PC-3 (cell line): ENCODE measurements at regions not wholly inside any gene's neighbourhood (a gene's known extent, or its start where the extent isn't known, plus 50 kb on each side); places are given as distances from the start of the nearest gene placed in this dataset.

ENCODE experiments used
- EZH2 ChIP-seq: fragments of 300-600 bp; sonication (generic); IDR thresholded peaks from one replicate; pipeline ENCODE4 v1.6.1; 2017; ENCODE audit warnings: antibody characterized with exemption, mild to moderate bottlenecking, low read length; ENCODE audit not compliant: unreplicated experiment
- TF ChIP-seq, protein P1 (sequence below): fragments of 300-600 bp; sonication (generic); conservative IDR thresholded peaks from 2 replicates; pipeline ENCODE4 v1.5.1; 2017; ENCODE audit warnings: antibody characterized with exemption, low read depth, mild to moderate bottlenecking, low read length

- TF ChIP-seq, protein P1, sequence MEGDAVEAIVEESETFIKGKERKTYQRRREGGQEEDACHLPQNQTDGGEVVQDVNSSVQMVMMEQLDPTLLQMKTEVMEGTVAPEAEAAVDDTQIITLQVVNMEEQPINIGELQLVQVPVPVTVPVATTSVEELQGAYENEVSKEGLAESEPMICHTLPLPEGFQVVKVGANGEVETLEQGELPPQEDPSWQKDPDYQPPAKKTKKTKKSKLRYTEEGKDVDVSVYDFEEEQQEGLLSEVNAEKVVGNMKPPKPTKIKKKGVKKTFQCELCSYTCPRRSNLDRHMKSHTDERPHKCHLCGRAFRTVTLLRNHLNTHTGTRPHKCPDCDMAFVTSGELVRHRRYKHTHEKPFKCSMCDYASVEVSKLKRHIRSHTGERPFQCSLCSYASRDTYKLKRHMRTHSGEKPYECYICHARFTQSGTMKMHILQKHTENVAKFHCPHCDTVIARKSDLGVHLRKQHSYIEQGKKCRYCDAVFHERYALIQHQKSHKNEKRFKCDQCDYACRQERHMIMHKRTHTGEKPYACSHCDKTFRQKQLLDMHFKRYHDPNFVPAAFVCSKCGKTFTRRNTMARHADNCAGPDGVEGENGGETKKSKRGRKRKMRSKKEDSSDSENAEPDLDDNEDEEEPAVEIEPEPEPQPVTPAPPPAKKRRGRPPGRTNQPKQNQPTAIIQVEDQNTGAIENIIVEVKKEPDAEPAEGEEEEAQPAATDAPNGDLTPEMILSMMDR, result no peak
- TF ChIP-seq EZH2, result no peak
Observed at GRCh38 chr2:71898375-71898774, 249.3 kb downstream of the CYP26B1 start.
